ENCODE measurements at regions not wholly inside any gene's neighbourhood (a gene's known extent, or its start where the extent isn't known, plus 50 kb on each side); places are given as distances from the start of the nearest gene placed in this dataset.

- no peak overlapping the region for H3K14ac ChIP-seq (ENCODE audit: insufficient read length)
- no peak overlapping the region for H4K91ac ChIP-seq (replicated peaks; ENCODE audit: insufficient read length, low read length)
- DNase-seq (ENCODE audit: low read depth in 1 of 2, low spot score in 2 of 2) (no peak), FAIRE-seq (no peak)
- no peak overlapping the region for H3K4me2 ChIP-seq (ENCODE audit: insufficient read depth in 1 of 2, low read depth in 2 of 2, low read length in 2 of 2)
- no peak overlapping the region for H2BK120ac ChIP-seq (replicated peaks; ENCODE audit: low read depth, low read length)
- H2BK12ac ChIP-seq (ENCODE audit: low read depth, low read length) = no peak overlapping the region
- WGBS, 2 experiments (ENCODE audit: extremely low coverage in 1 of 2, insufficient coverage in 1 of 2, insufficient read length in 1 of 2, insufficient replicate concordance in 2 of 2, low coverage in 1 of 2, low lambda C conversion rate in 2 of 2, missing lambda C conversion rate in 1 of 2) = 92% methylated on average over 5 of the region's 5 CpGs; no CpG with 5 or more reads in 1 of the 2 experiments
- H3K4me1 ChIP-seq (replicated peaks in 1 of 4; ENCODE audit: control insufficient read depth in 3 of 4, insufficient read depth in 4 of 4, low read length in 3 of 4) = peaks cover 0 to 6% (median 0%) of the 10 kb centered on the region in 4 experiments; a peak in 1 of 7 replicates
- TF ChIP-seq KDM5A (IDR thresholded peaks at IDR 0.05; ENCODE audit: low read length) (no peak), EGR1 (IDR thresholded peaks at IDR 0.05; ENCODE audit: borderline replicate concordance, low read depth, low read length) (no peak), ASH2L (IDR thresholded peaks at IDR 0.05; ENCODE audit: low read length) (no peak), RNF2 (IDR thresholded peaks at IDR 0.05; ENCODE audit: borderline replicate concordance, low read depth, low read length, missing control alignments, poor library complexity, severe bottlenecking) (no peak), SIRT6 (IDR thresholded peaks at IDR 0.05; ENCODE audit: low read length) (no peak), CHD1 (IDR thresholded peaks at IDR 0.05; ENCODE audit: low read depth, low read length) (no peak), SAP30 (IDR thresholded peaks at IDR 0.05; ENCODE audit: insufficient read depth, insufficient replicate concordance, low read length) (no peak), TCF12 (IDR thresholded peaks at IDR 0.05; ENCODE audit: low read depth, low read length) (no peak), EP300 (IDR thresholded peaks at IDR 0.05; ENCODE audit: borderline replicate concordance in 1 of 2, low read depth in 2 of 2, low read length in 2 of 2) (no peak), SP2 (IDR thresholded peaks at IDR 0.05; ENCODE audit: low read length) (no peak), TAF1 (IDR thresholded peaks at IDR 0.05; ENCODE audit: low read depth, low read length) (no peak)
- no peaks in the 10 kb centered on the region for H3K36me3 ChIP-seq (ENCODE audit: control insufficient read depth in 2 of 4, insufficient read depth in 4 of 4, low read length in 3 of 4)
- POLR2A ChIA-PET (ENCODE audit: partially characterized antibody) = interaction anchor here (1.4 kb wide), 1 partner anchor 18 kb away, joined by 3 read pairs; no protein-coding TSS in a partner anchor
- H3K27me3 ChIP-seq (replicated peaks in 1 of 4; ENCODE audit: control insufficient read depth in 3 of 4, extremely low read depth in 1 of 4, insufficient read depth in 3 of 4, low read length in 3 of 4) = no peaks in the 10 kb centered on the region
- no peak overlapping the region for H3K9ac ChIP-seq (replicated peaks in 1 of 4; ENCODE audit: extremely low read depth in 1 of 4, low read depth in 3 of 4, low read length in 3 of 4)
- no peaks in the 10 kb centered on the region for H3K9me3 ChIP-seq (ENCODE audit: insufficient read depth in 2 of 2, low read depth in 1 of 2, low read length in 1 of 2)
- H2BK5ac ChIP-seq (ENCODE audit: low read depth, low read length) = no peak overlapping the region
- H3K23ac ChIP-seq (ENCODE audit: insufficient read length) = no peak overlapping the region
- H3K23me2 ChIP-seq (ENCODE audit: low read depth, low read length) = no peaks in the 10 kb centered on the region
- no peak overlapping the region for H4K5ac ChIP-seq (ENCODE audit: insufficient read length, low read depth, low read length)
- no peak overlapping the region for H3K18ac ChIP-seq (ENCODE audit: extremely low read depth, low read length)
- H2AK5ac ChIP-seq (ENCODE audit: low read depth, low read length) = no peak overlapping the region
- H3K4ac ChIP-seq (replicated peaks; ENCODE audit: insufficient read length, low read depth, low read length) = no peak overlapping the region
- H4K20me1 ChIP-seq (replicated peaks in 1 of 2; ENCODE audit: control insufficient read depth in 1 of 2, insufficient read depth in 2 of 2, low read length in 2 of 2) = no peaks in the 10 kb centered on the region
- H2BK15ac ChIP-seq (ENCODE audit: low read length) = no peak overlapping the region
- H3K27ac ChIP-seq (ENCODE audit: low read depth, low read length) = no peak overlapping the region
- H3K79me2 ChIP-seq (ENCODE audit: control insufficient read depth in 1 of 2, insufficient read depth in 2 of 2, low read length in 2 of 2) = no peaks in the 10 kb centered on the region
- no peak overlapping the region for H2AFZ ChIP-seq (ENCODE audit: low read length)
- CTCF ChIA-PET (ENCODE audit: partially characterized antibody) = interaction anchor here (1.5 to 2.0 kb wide), 3 partner anchors 12 to 33 kb away, joined by 5 to 6 read pairs (median 5); no protein-coding TSS in a partner anchor
- no peak overlapping the region for H3K4me3 ChIP-seq (ENCODE audit: extremely low read depth in 1 of 4, insufficient read depth in 2 of 4, low read depth in 3 of 4, low read length in 4 of 4)
- H3K79me1 ChIP-seq (ENCODE audit: low read depth, low read length) = no peaks in the 10 kb centered on the region
- no peak overlapping the region for H2BK20ac ChIP-seq (ENCODE audit: low read length)
- H4K8ac ChIP-seq (ENCODE audit: extremely low read depth, insufficient read depth, low read length) = no peak overlapping the region
- no peak overlapping the region for H3K56ac ChIP-seq (replicated peaks; ENCODE audit: insufficient read length, low read depth, low read length)
Measured at GRCh38 chr11:92909214-92909613, 60.2 kb upstream of the MTNR1B start.
